NT2/D1 (cell line): ENCODE measurements at regions not wholly inside any gene's neighbourhood (a gene's known extent, or its start where the extent isn't known, plus 50 kb on each side); places are given as distances from the start of the nearest gene placed in this dataset.
"Not testable (repeated sequence)": the region's sequence is repeated elsewhere in the genome, so short reads cannot be mapped to it uniquely, and the experiment has no call there.

Experiments used
- DNase-seq: peaks from one replicate; pipeline ENCODE4 v3.0.0-alpha.2; 2011; ENCODE audit warnings: low read depth, low spot score
- H3K27me3 ChIP-seq: 2 replicates; pipeline ENCODE4 v1.6.0; 2011; ENCODE audit warnings: mild to moderate bottlenecking; ENCODE audit not compliant: insufficient read length, insufficient read depth
- H3K36me3 ChIP-seq: 2 replicates; pipeline ENCODE4 v1.6.1; 2011; ENCODE audit warnings: mild to moderate bottlenecking, low read length, mixed read lengths; ENCODE audit not compliant: insufficient read depth, insufficient read length
- H3K4me1 ChIP-seq: 2 replicates; pipeline ENCODE4 v1.5.1; 2011; ENCODE audit not compliant: insufficient read depth, insufficient read length
- H3K4me3 ChIP-seq: 2 replicates; pipeline ENCODE4 v1.5.1; 2011; ENCODE audit warnings: low read depth; ENCODE audit not compliant: insufficient read length
- H3K9ac ChIP-seq: 2 replicates; pipeline ENCODE4 v1.6.0; 2011; ENCODE audit warnings: low read depth; ENCODE audit not compliant: insufficient read length
- H3K9me3 ChIP-seq: 2 replicates; pipeline ENCODE4 v1.5.1; 2011; ENCODE audit warnings: mild to moderate bottlenecking, low read length; ENCODE audit not compliant: insufficient read depth
- SUZ12 ChIP-seq: IDR thresholded peaks from 2 replicates; pipeline ENCODE4 v1.6.1; 2011; ENCODE audit not compliant: insufficient read length, insufficient read depth; ENCODE audit errors: extremely low read depth
- YY1 ChIP-seq: IDR thresholded peaks from 2 replicates; pipeline ENCODE4 v1.6.1; 2011; ENCODE audit not compliant: insufficient read length, insufficient read depth
- ZNF274 ChIP-seq: IDR thresholded peaks from 2 replicates; pipeline ENCODE4 v1.6.1; 2011; ENCODE audit warnings: mild to moderate bottlenecking, low read depth, low read length

DNA sequence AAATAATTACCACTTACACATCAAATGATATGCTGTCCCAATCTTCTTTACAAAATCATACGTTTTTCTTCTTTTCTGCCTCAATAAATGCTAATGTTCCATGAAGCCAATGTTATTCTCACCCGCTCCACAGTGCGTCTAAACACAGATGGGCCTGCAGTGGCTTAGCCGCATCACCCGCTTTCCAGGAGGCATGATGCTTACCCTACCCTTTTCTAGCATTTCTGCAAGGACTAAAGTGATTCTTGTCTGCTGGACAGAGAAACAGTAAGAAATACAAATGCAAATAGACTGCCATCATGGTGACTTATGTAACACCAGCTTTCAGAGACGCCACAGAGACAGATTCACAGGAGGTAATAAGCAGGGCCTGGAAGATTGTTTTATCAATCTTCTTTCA is 104.4 kb downstream of the RNASET2 start:
- Histone ChIP-seq H3K9ac (no peak overlapping the region), H3K9me3 (no peaks in the 10 kb centered on the region), H3K36me3 (no peaks in the 10 kb centered on the region), H3K4me1 (no peaks in the 10 kb centered on the region), H3K4me3 (no peak overlapping the region), H3K27me3 (no peaks in the 10 kb centered on the region)
- DNase-seq, result no peak
- TF ChIP-seq ZNF274 (no peak), YY1 (no peak), SUZ12 (no peak)

DNA sequence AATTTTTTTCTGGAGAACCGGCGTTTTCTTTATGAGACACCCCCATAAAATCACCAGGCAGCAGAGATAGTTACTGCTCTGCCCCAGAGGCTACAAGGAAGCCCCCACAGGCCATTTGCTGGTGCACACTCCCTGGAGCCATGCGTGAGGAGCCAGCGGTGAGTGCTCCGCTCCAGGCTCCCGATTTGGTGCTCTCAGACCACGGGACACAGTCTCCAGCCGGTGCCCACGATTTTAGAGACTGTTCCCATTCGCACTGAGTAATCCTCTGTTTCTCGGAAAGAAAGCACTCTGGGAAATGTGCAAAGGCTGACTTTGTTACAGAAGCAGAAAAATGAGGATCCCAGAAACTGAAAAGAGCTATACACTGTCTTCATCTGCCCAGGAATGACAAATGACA is 104.9 kb downstream of the RNASET2 start:
- Histone ChIP-seq H3K36me3 (no peaks in the 10 kb centered on the region), H3K4me1 (no peaks in the 10 kb centered on the region), H3K9ac (no peak overlapping the region), H3K27me3 (no peaks in the 10 kb centered on the region), H3K4me3 (no peak overlapping the region), H3K9me3 (no peaks in the 10 kb centered on the region)
- DNase-seq, result no peak
- no peak for TF ChIP-seq YY1
- no peak for TF ChIP-seq SUZ12
- TF ChIP-seq ZNF274, result no peak

DNA sequence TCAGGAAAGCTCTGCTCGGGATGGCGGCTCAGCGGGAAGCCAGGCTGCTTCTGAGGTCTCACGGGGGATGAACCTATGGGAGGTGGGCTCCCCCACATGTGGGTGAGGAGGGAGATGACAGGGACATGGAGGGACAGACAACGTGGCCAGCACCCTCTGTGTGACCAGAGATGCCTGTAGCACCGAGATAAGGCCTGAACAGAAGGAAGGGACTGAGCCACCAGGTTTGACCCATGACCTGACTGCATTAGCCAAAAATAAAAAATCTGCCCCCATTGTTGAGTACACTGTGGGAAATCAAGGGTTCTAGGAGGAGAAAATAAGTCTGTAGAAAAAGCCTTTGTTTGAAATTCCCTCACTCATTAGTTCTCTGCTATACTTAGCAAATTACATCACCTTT is 105.7 kb downstream of the RNASET2 start:
- TF ChIP-seq ZNF274 (no peak), SUZ12 (no peak), YY1 (no peak)
- Histone ChIP-seq H3K4me3 (no peak overlapping the region), H3K9me3 (no peaks in the 10 kb centered on the region), H3K36me3 (no peaks in the 10 kb centered on the region), H3K4me1 (no peaks in the 10 kb centered on the region), H3K9ac (no peak overlapping the region), H3K27me3 (no peaks in the 10 kb centered on the region)
- DNase-seq, result no peak

DNA sequence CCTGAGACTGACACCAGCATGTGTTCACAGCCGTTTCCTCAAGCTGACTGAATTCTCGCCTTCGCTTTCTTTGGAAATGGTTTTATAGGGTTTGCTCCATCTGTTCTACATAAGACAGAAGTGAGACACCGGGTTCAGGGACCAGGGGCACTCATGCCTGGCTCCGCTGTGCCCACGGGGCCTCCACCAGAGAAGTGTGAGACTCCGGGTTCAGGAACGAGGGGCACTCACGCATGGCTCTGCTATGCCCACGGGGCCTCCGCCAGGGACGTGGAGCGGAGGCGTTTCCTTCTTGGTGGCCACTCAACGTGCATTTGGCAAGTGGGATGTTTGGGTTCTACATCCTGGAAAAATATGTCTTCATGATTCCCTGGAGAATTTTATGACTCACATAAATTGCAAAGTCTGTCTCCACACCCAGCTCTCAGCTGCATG is 106.6 kb downstream of the RNASET2 start:
- H3K36me3 ChIP-seq, result no peaks in the 10 kb centered on the region
- H3K4me3 ChIP-seq, result no peak overlapping the region
- no peak for DNase-seq
- no peaks in the 10 kb centered on the region for H3K9me3 ChIP-seq
- no peaks in the 10 kb centered on the region for H3K4me1 ChIP-seq
- H3K9ac ChIP-seq, result no peak overlapping the region
- H3K27me3 ChIP-seq, result no peaks in the 10 kb centered on the region
- TF ChIP-seq ZNF274, result no peak
- no peak for TF ChIP-seq SUZ12
- TF ChIP-seq YY1, result no peak

DNA sequence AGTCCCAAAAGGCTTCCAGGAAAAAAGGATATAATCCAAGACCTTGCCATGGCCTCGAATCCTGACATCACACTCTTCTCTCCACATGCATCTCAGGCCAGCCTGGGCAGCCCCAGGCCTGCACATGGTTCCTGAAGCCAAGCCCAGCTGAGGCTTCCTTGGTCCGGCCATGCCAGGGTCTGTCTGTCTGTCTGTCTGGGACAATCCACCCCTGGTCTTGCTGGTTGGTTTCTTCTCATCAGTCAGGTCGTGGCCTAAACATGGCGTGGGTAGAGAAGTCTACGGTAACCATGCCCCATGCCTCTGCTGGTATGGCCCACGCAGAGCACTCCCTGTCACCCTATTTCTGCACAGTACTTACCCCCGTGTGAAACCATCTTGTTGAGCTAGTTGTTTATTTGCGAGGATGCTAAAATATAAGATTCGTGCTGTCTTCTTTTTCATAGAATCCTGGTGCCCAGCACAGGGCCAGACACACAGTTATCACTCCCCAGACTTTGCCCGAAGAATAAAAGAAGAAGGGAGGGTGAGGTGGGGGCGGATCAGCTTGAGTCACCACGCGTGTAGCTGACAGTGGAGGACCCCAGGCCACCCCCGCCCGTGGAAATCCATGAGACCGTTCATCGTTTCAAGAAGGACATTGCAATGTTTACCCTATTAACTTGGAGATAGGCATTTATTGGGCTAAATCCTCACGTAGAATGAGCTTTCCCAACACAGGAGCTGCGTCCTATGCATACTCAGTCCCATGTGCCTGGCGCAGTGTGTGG is 107.2 kb downstream of the RNASET2 start:
- H3K9ac ChIP-seq, result no peak overlapping the region
- no peak for DNase-seq
- no peak for TF ChIP-seq SUZ12
- TF ChIP-seq YY1, result no peak
- TF ChIP-seq ZNF274, result no peak
- H3K4me3 ChIP-seq, result no peak overlapping the region
- H3K27me3 ChIP-seq, result no peaks in the 10 kb centered on the region
- H3K9me3 ChIP-seq, result no peaks in the 10 kb centered on the region
- no peaks in the 10 kb centered on the region for H3K36me3 ChIP-seq
- H3K4me1 ChIP-seq, result no peaks in the 10 kb centered on the region

DNA sequence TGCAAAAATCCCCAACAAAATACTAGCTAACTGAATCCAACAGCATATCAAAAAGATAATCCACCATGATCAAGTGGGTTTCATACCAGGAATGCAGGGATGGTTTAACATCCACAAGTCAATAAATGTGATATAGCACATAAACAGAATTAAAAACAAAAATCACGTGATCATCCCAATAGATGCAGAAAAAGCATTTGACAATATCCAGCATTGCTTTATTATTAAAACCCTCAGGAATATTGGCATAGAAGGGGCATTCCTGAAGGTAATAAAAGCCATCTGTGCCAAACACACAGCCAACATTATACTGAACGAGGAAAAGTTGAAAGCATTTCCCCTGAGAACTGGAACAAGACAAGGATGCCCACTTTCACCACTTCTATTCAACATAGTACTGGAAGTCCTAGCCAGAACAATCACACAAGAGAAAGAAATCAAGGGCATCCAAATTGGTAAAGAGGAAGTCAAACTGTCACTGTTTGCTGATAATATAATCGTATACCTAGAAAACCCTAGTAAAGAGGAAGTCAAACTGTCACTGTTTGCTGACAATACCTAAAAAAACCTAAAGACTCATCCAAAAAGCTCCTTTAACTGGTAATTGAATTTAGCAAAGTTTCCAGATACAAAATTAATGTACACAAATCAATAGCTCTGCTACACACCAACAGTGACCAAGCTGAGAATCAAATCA is 109.8 kb downstream of the RNASET2 start:
- not testable (repeated sequence) for H3K4me3 ChIP-seq, H3K36me3 ChIP-seq, H3K9me3 ChIP-seq, H3K27me3 ChIP-seq, H3K4me1 ChIP-seq, DNase-seq, H3K9ac ChIP-seq

DNA sequence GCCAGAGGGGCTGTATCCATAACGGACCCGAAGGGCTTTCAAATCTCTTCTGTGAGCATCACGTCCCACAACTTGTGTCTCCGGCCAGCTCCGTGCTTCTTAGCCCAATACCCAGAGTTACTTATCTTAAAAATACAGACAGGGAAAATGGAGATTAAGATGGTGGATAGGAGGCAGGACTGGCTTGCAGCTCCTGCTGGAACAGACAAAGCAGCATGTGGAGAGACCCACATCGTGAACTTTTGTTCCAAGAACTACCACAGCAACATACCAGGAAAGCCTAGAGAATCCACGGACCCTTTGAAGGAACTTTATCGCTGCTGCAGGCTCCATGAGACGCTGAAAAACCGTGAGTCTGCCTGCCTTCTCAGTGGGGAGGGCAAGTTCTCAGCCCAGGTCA is 113.7 kb downstream of the RNASET2 start:
- H3K27me3 ChIP-seq, result no peaks in the 10 kb centered on the region
- no peak for DNase-seq
- no peak overlapping the region for H3K9ac ChIP-seq
- H3K9me3 ChIP-seq, result no peaks in the 10 kb centered on the region
- no peak for TF ChIP-seq ZNF274
- no peak for TF ChIP-seq SUZ12
- no peak for TF ChIP-seq YY1
- H3K36me3 ChIP-seq, result no peaks in the 10 kb centered on the region
- no peak overlapping the region for H3K4me3 ChIP-seq
- no peaks in the 10 kb centered on the region for H3K4me1 ChIP-seq
